Aorta (tissue), 5 donors: ENCODE measurements at regions not wholly inside any gene's neighbourhood (a gene's known extent, or its start where the extent isn't known, plus 50 kb on each side); places are given as distances from the start of the nearest gene placed in this dataset.

ENCODE experiments used
- ATAC-seq: fragments of 200-7000 bp; cut with Tn5 transposase; one replicate; pipeline ENCODE4 v1.9.1; 2022; ENCODE audit warnings: moderate library complexity; ENCODE audit not compliant: low FRiP score
- DNase-seq, 2 donors: peaks; one replicate each; pipeline ENCODE4 v3.0.0-alpha.2; 2020
- H3K27ac ChIP-seq, 2 donors: one replicate each; pipeline ENCODE4 v1.5.1; 2013; ENCODE audit warnings: low read length in 2 of 2, mild to moderate bottlenecking in 2 of 2, moderate library complexity in 2 of 2, control low read depth in 1 of 2, inconsistent platforms in 1 of 2, low read depth in 1 of 2
- H3K27me3 ChIP-seq, 2 donors: one replicate each; pipeline ENCODE4 v1.6.1; 2013; ENCODE audit warnings: control low read depth in 1 of 2, low read length in 1 of 2, mild to moderate bottlenecking in 1 of 2, moderate library complexity in 1 of 2; ENCODE audit not compliant: insufficient read depth in 2 of 2, control insufficient read depth in 1 of 2
- H3K36me3 ChIP-seq, 2 donors: one replicate each; pipeline ENCODE4 v1.6.1; 2013; ENCODE audit warnings: control low read depth in 1 of 2, low read length in 1 of 2, mild to moderate bottlenecking in 1 of 2; ENCODE audit not compliant: insufficient read depth in 2 of 2, control insufficient read depth in 1 of 2
- H3K4me1 ChIP-seq, 2 donors: one replicate each; pipeline ENCODE4 v1.6.1; 2013; ENCODE audit warnings: low read length in 2 of 2, control low read depth in 1 of 2, mild to moderate bottlenecking in 1 of 2, moderate library complexity in 1 of 2; ENCODE audit not compliant: insufficient read depth in 2 of 2, control insufficient read depth in 1 of 2
- H3K4me3 ChIP-seq, 2 donors: one replicate each; pipeline ENCODE4 v1.5.1; 2013; ENCODE audit warnings: low read length in 2 of 2, control low read depth in 1 of 2, mild to moderate bottlenecking in 1 of 2
- H3K9me3 ChIP-seq: one replicate; pipeline ENCODE4 v1.6.1; 2013; ENCODE audit warnings: mild to moderate bottlenecking, low read length; ENCODE audit not compliant: control insufficient read depth
- WGBS, 2 donors: extraction: QIAGEN DNeasy Blood & Tissue Kit; methylation state at CpG; one replicate each; pipeline ENCODE4 v1.1.7; 2013; 5-methylcytosine and 5-hydroxymethylcytosine counted together
- intact Hi-C, 2 donors: fragments of 100-400 bp; cut with DNase I; formaldehyde crosslinking; loops; one replicate each; pipeline versions ENCODE4 v1.14.2 to v1.15.0; 2022
- donor health status: healthy with polysubstance abuse.
- donor health status: Bipolar disorder and iron deficiency.
- donor health status: DM: no; HTN: no; CAD: no.
- donor health status: DM: no; HTN: no; CAD: no.
- donor health status: DM: yes; HTN: yes; CAD: no.

DNA sequence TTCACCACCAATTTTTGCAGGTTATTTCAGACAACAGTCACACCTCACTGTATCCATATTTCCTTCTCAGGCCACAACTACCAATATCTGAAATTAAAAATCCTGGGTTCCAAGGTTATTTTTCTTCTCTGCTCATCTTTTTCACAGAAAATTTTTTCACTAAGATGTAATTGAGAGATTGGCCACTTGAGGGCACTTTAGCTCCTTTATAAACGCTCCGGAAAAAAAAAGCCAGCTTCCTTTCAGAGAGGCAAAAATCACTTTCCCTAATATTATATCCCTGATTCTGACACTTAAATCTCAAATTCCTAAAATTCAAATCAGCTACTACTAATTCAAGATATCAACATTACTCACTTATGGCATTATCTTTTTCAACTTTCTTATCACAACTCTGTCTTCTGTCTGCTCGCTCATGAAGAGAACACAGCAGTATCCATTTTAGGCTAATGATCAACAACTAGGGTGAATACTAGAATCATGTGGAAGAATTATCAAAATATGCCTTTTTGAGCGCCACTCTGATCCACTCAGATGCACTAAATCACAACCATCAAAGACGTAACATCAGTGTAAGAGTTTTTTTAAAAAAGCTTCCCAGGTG, 101.4 kb upstream of the RGS1 start:
- WGBS, 2 donors = 37 to 39% methylated on average over 5 of the region's 5 CpGs
- H3K27ac ChIP-seq = no peak overlapping the region
- no peaks in the 10 kb centered on the region for H3K4me1 ChIP-seq
- no peaks in the 10 kb centered on the region for H3K36me3 ChIP-seq
- DNase-seq = no peak
- H3K27me3 ChIP-seq = no peaks in the 10 kb centered on the region
- intact Hi-C loops = loop anchor here (5.0 to 10.0 kb wide), 4 partner anchors 331 to 543 kb away; partner anchors contain the start of gene RGS2 (in 2 of the 2)
- H3K9me3 ChIP-seq = peaks cover 2% of the 10 kb centered on the region
- ATAC-seq = no peak
- no peak overlapping the region for H3K4me3 ChIP-seq

DNA sequence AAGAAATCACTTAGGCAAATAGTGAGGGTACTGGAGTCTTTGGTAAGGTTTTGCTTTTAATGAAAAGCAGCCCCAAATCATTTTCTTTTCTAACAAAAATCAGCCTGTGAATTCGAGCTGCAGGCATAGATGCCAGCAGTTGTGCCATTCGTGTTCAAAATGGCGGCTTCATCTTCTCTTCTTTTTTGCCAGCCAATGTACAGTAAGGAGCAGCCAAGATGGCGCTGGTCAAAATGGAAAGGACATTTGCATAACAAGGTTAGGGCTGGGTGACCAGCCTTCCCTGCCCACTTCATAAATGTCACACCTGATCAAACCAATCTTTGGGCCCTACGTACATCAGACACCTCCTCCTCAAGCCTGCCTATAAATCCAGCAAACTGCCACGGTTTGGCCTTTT, 100.2 kb upstream of the RGS1 start:
- Histone ChIP-seq H3K27ac (no peak overlapping the region), H3K9me3 (no peaks in the 10 kb centered on the region), H3K36me3 (no peaks in the 10 kb centered on the region), H3K27me3 (no peaks in the 10 kb centered on the region), H3K4me3 (no peak overlapping the region), H3K4me1 (no peaks in the 10 kb centered on the region)
- 94% methylated on average over 6 of the region's 6 CpGs for WGBS, 2 donors
- DNase-seq (no peak), ATAC-seq (no peak)
- intact Hi-C loops = loop anchor here in 1 of 2 donors (5.0 to 10.0 kb wide), 2 partner anchors 132 to 329 kb away; partner anchors contain the start of gene RGS2

DNA sequence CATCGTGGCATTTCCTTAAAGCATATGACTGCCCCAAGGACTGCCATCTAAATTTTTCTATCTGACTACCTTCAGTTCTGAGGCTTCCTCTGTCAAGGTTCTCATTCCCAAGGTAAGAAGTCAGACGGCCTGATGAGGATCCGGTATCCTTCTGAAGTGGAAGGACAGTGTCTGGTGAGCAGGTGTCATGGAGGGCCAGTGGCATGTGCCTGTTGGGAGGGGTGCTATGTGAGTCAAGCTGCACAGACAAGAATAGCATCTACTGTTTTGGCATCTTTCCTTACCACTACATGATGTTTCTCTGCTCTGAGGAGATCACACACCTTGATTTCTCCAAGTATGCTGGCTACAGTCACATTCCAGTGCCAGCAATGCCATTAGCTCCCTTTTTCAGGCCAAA, 99.6 kb upstream of the RGS1 start:
- Histone ChIP-seq H3K4me1 (no peaks in the 10 kb centered on the region), H3K9me3 (no peaks in the 10 kb centered on the region), H3K27ac (no peak overlapping the region), H3K4me3 (no peak overlapping the region), H3K27me3 (no peaks in the 10 kb centered on the region), H3K36me3 (no peaks in the 10 kb centered on the region)
- 96 to 98% methylated on average over 3 of the region's 3 CpGs for WGBS, 2 donors
- intact Hi-C loops = loop anchor here (2.0 to 10.0 kb wide), 4 partner anchors 105 to 329 kb away; partner anchors contain the start of gene RGS2 (in 1 of the 2)
- DNase-seq (no peak), ATAC-seq (no peak)

DNA sequence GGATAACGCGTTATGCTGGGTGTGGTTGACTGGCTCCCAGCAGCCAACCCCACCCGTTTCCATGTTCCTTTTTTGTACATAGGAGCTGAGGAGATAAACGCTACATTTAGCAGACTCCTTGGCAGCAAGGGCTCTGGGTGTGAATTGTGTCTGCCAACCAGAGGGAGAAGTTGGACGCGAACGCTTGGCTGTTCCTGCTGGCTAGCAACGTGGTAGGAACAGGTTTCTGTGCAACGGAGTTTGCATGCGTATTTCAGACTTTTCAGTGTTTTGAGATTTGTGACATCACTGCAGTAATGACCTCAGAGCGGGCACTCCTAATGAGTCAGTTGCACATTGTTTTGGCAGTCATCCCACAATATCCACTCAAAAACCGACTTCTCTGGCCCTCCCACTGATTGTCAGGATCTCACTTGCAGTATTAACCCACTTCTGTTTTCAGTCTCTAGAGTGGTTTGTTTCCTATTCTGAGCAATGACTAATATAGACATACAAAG, 98.7 kb upstream of the RGS1 start:
- H3K4me3 ChIP-seq = no peak overlapping the region
- no peaks in the 10 kb centered on the region for H3K36me3 ChIP-seq
- ATAC-seq (peak; percentile 58), DNase-seq (peak in 1 of 2 donors; percentile 62)
- H3K27ac ChIP-seq = no peak overlapping the region
- intact Hi-C loops = loop anchor here (2.0 to 10.0 kb wide), 4 partner anchors 104 to 328 kb away; partner anchors contain the start of gene RGS2 (in 1 of the 2)
- H3K27me3 ChIP-seq = no peaks in the 10 kb centered on the region
- WGBS, 2 donors = 27 to 30% methylated on average over 12 of the region's 12 CpGs
- no peaks in the 10 kb centered on the region for H3K9me3 ChIP-seq
- H3K4me1 ChIP-seq = no peaks in the 10 kb centered on the region

DNA sequence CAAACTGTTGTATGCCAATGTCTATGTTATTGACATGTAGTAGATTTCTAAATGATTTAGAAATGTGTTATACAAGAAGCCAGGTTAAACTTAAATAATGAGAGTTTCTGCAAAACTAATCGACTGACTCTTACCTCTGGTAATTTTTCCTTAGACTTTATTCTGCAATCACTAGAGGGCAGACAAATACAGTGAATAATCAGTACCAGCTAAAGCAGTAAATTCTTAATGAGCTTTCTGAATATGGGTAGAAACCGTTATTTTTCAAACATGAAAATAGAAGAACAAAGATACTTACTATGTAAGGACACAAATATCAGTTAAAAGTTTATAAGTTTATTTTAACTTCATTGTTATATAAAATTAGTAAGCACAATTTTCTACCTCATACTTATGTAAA, 97.9 kb upstream of the RGS1 start:
- no peaks in the 10 kb centered on the region for H3K9me3 ChIP-seq
- WGBS, 2 donors = 1% methylated on average over 2 of the region's 2 CpGs
- H3K4me3 ChIP-seq = no peak overlapping the region
- no peaks in the 10 kb centered on the region for H3K36me3 ChIP-seq
- ATAC-seq (peak; percentile 74), DNase-seq (no peak)
- intact Hi-C loops = loop anchor here (1.0 to 10.0 kb wide), 5 partner anchors 103 to 327 kb away; partner anchors contain the start of gene RGS2 (in 1 of the 2)
- H3K27ac ChIP-seq = no peak overlapping the region
- H3K27me3 ChIP-seq = no peaks in the 10 kb centered on the region
- no peaks in the 10 kb centered on the region for H3K4me1 ChIP-seq

DNA sequence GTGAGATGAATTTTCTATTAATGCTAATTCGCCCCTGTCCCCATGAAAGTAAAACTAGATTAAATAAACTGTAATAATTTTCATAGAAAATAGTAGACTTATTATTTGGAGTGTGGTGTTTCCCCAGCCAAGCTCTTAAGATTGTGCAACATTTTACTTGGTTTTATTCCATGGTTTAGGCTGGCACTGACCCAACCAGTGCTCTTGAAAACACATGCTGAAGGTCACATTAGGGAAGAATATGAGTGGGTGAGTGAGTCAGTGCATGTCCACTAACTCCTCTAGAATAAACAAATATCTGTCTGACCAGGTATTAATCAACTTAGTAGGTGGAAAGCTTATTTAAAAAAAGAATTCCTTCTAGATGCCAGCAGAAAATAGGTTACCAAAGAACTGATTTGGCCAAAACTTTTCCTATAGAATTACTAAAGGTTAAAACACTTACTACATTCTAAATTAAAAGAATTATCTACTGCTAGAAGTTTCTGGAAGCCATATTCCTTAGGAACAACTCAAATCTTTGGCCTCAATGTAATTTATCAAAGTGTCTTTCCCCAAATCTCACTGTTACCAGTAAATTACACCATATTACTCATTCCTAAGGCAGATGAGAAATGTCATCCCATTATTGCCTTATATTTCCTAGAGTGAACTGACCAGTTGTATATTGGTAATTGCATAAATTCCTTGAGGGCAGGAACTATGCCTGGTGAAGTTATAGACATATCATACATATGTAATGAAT, 89.7 kb upstream of the RGS1 start:
- Histone ChIP-seq H3K27ac (no peak overlapping the region), H3K4me3 (no peak overlapping the region), H3K4me1 (no peaks in the 10 kb centered on the region), H3K9me3 (no peaks in the 10 kb centered on the region), H3K27me3 (no peaks in the 10 kb centered on the region), H3K36me3 (no peaks in the 10 kb centered on the region)
- intact Hi-C loops = loop anchor here (5.0 to 10.0 kb wide), 3 partner anchors 36 to 66 kb away; no protein-coding TSS in a partner anchor
- DNase-seq = peak; percentile 64 to 77
- peak; percentile 93 for ATAC-seq
- 0 to 9% methylated on average over 1 of the region's 1 CpG for WGBS, 2 donors

DNA sequence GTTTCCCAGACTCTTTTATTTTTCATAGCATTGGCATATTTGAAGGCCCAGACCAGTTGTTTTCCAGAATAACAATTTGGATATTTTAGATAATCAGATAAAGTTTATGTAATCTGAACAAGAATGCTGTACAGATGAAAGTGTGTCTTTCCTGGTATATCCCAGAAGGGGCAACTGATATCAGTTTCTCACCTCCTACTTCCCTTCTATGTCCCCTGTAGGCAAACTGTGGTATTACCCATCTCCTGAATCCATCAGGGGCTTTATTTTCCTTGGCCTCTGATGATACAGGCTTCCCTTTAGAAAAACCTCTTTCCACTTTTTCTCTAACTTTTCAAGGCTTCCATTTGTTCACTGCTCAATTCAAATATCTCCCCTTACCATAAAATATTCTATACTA, 87.5 kb upstream of the RGS1 start:
- ATAC-seq = no peak
- Histone ChIP-seq H3K4me3 (no peak overlapping the region), H3K27me3 (no peaks in the 10 kb centered on the region), H3K36me3 (no peaks in the 10 kb centered on the region), H3K4me1 (peaks cover 0 to 1% of the 10 kb centered on the region in 2 donors), H3K9me3 (no peaks in the 10 kb centered on the region), H3K27ac (no peak overlapping the region)
- intact Hi-C loops = loop anchor here (5.0 to 10.0 kb wide), 3 partner anchors 34 to 64 kb away; no protein-coding TSS in a partner anchor
- DNase-seq = no peak

DNA sequence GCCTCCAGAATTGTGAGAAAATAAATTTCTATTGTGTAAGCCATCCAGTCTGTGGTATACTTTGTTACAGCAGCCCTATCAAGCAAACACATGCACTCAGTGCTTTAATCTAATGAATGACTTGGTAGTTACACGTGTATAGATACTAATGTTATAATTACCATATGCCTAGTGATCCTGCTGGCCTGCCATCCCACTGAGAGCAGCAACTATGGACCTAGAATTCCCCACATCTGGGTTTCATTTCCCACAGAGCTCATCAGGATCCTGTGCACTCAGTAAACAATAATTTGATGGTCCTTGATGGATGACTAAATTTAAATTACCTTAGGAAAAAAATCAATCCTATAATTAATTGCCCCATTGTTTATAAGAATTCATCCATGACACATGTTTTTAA, 86.5 kb upstream of the RGS1 start:
- no peak for ATAC-seq
- H3K27ac ChIP-seq = peak overlapping the region; percentile 43 to 51

More for the DNA sequence above, 86.5 kb upstream of the RGS1 start:
- Histone ChIP-seq H3K36me3 (no peaks in the 10 kb centered on the region), H3K4me3 (no peak overlapping the region), H3K9me3 (no peaks in the 10 kb centered on the region), H3K27me3 (no peaks in the 10 kb centered on the region), H3K4me1 (peaks cover 0 to 1% of the 10 kb centered on the region in 2 donors)
- 73 to 83% methylated on average over 1 of the region's 1 CpG for WGBS, 2 donors
- intact Hi-C loops = loop anchor here (5.0 to 10.0 kb wide), 3 partner anchors 33 to 63 kb away; no protein-coding TSS in a partner anchor
- DNase-seq = no peak
